RKO (cell line): ENCODE measurements at regions not wholly inside any gene's neighbourhood (a gene's known extent, or its start where the extent isn't known, plus 50 kb on each side); places are given as distances from the start of the nearest gene placed in this dataset.
"Not testable (repeated sequence)": the region's sequence is repeated elsewhere in the genome, so short reads cannot be mapped to it uniquely, and the experiment has no call there.

Source experiments
- DNase-seq: peaks from one replicate; pipeline ENCODE4 v3.0.0-alpha.2; 2016; ENCODE audit warnings: low spot score

GRCh38 chr7:1300206-1300605 lies 67.5 kb downstream of the UNCX start:
- no peak for DNase-seq

DNA sequence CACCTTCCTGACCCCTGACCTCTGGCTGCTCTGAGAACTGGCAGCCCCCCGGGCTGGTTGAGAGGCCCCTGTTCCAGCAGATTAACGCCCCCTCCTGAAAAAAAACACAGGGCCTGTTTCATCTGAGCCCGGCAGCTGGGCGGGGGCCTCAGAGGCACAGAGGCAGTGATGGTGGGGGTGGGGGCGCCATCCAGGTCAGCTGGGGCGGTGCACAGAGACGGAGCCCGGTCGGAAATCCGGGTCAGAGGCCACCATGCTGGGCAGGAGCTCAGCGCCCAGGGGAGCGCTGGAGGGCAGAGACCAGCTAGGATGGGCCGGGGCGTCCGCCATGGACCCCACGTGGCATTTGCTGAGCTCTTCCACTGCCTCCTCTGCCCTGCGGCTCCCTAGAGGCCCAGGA lies 68.0 kb downstream of the UNCX start:
- no peak for DNase-seq

DNA sequence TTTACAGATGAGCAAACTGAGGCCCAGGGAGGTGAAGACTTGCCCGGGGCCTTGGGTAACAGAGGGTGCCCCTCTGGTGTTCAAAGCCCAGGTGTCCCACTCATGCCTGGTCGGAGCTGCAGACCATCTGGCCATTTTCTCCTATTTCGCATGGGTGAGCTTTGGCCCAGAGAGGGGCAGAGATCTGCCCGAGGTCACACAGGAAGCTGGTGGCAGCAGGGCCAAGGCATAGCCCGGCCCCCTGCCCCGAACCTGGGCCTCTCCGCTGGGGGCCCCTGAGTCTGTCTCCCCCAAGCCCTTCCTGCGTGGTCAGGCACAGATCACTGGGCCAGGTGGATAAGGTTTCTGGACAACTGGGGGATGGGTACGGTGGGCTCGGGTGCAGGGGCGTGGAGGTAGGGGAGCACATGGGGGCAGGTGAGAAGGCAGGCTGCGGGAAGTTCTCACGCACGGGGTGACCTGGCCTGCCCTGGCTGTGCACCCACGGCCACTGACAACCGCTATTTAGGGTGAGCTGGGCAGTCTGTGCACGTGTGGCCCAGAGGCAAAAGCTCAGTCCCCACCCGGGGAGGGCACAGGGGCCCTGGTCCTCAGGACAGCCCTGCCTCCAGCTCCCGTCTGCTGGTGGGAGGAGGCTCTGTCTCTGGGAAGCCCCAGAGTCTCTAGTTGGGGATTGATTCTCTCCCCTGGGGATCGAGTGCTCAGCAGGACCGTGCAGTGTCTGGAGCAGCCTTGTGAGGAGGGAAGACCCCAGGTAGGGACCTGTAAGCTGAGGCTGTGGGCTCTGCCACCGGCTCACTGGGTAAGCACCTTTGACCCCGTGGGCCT lies 68.6 kb downstream of the UNCX start:
- DNase-seq: no peak

DNA sequence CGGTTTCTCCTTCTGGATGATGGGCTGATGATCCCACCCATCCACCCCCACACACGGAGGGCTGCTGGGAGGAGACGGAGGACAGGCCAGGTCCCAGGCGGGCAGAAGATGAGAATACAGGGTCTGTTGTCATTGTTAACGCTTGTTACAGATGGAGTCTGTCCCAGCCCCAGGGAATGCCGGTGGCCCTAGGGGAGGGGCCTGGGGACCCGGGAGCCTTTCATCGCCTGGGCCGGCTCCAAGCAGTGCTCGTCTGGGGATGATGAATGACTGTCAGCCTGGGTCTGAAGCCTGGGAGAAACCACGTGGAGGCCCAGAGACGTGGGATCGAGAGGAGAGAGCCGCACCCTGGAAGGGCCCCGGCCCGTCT lies 69.2 kb downstream of the UNCX start:
- no peak for DNase-seq

DNA sequence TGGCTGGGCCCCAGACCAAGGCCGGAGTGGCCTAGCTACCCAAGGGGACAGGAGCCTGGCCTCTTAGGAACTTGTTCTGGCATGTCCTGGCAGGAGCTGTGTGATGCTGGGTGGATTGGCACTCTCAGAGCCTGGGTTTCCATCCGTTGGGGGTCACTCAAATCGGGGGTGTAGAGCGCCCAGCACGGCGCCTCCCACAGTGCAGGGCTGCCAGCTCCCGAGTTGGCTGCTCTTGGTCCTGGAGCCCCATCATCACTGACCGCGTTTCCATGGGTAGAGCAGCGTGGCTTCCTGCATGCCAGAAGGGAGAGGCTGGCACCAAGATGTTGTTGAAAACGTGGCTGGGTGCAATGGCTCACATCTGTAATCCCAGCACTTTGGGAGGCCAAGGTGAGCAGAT lies 70.3 kb downstream of the UNCX start:
- no peak for DNase-seq

DNA sequence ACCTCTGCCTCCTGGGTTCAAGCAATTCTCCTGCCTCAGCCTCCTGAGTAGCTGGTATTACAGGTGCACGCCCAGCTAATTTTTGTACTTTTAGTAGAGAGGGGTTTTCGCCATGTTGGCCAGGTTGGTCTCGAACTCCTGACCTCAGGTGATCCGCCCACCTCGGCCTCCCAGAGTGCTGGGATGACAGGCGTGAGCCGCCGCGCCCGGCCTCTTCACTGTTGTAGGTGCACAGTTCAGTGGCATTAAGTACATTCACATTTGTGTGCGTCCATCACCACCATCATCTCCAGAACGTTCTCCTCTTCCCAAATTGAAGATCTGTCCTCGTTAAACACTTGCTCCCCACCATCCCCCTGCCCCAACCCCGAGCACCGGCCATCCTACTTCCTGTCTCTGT lies 71.3 kb downstream of the UNCX start:
- not testable (repeated sequence) for DNase-seq

GRCh38 chr7:1305873-1306272 lies 73.2 kb downstream of the UNCX start:
- no peak for DNase-seq

GRCh38 chr7:1307828-1308227 lies 75.2 kb downstream of the UNCX start:
- no peak for DNase-seq

GRCh38 chr7:1309290-1309689 lies 76.6 kb downstream of the UNCX start:
- no peak for DNase-seq

DNA sequence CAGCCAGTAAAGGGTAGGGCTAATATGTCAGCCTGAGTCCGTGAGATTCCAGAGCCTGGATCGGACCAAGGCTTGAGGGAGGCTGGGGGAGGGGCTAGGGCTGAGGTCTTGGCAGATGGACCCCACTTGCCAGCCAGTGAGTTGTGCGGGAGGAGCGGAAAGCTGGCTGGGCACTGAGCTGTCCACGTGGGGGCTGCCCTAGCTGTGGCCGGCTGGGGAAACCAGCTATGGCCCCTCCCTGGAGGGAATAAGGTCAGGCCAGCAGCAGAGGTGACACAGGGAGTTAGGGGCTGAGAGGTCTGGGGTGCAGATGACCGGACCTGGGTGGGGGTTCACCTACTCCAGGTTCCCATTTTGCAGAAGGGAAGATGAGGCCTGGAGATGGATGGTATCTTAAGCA lies 77.3 kb downstream of the UNCX start:
- no peak for DNase-seq

- no peak for DNase-seq
These were observed 78.3 kb downstream of the UNCX start for GRCh38 chr7:1310936-1311335.

DNA sequence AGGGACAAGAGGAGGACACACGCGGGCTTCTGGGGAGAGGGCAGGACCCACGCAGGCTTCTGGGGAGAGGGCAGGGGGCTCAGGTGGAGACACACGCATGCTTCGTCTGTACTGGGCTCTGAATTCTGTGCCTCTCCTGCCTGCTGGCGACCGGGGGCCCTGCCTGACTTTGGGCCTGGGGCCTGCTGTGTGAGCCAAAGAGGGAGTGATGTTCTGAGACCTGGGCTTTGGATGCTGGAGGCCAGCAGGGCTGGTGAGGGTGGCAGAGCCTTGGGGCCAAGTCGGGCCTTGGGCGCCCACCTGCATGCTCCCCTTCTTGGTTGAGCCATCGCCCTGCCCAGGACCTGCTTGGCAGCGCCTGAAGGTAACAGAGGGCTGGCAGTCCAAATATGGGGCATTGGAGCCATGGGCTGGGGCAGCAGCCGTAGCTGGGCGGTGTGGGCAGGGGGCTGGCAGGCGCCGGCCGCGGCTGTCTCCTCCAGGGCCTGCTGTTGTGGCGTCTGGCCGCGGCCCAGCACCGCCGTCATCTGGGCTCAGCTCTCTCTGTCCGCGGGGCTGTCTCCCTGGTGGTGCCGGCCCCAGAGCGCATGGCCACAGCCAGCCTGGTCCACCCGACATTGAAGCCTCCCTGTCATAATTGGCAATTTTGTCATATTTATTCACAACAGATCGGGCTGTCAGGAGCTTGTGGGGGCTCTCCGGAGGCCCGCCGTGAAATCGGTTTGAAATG lies 78.9 kb downstream of the UNCX start:
- no peak for DNase-seq

DNA sequence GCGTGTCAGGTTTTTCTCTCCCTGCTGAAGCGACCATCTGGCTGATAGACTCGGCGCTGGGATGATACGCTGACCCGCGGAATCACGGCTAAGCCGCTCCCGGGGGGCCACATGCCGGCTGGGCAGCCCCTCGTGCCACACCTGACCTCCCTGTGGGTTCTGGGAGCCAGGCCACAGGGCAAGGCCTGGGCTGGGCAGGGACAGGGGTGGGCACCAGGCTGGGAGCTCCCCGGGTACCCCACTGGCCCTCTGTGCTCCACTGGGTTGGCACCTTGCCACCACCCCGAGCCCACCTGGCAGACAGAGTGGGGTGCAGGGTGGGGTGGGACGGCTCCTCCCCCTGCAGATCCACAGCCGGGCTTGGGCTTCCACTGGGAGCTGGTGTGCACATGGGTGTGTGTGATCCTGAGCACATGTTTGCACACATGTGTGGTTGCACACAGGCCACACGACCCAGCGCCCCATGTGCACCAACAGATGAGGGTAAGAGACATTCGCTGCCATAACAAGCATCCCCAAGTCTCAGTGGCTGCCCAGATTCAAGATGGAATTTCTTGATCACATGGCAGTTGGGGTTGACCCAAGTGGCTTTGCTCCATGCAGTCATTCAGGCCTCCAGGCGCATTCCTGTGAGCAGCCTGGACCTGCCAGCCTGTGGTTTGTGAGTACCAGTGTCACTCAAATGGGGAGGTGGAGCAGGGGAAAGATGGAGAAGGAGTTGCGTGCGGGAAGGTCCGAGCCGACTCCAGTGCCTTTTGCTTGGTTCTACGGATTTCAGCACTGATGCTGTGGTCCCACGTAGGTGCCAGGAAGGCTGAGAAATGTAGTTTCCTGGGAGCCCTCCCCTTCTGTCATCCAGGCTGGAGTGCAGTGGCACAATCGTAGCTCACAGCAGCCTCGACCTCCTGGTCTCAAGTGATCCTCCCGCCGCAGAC lies 79.7 kb downstream of the UNCX start:
- no peak for DNase-seq

GRCh38 chr7:1313613-1314012 lies 80.9 kb downstream of the UNCX start:
- no peak for DNase-seq

DNA sequence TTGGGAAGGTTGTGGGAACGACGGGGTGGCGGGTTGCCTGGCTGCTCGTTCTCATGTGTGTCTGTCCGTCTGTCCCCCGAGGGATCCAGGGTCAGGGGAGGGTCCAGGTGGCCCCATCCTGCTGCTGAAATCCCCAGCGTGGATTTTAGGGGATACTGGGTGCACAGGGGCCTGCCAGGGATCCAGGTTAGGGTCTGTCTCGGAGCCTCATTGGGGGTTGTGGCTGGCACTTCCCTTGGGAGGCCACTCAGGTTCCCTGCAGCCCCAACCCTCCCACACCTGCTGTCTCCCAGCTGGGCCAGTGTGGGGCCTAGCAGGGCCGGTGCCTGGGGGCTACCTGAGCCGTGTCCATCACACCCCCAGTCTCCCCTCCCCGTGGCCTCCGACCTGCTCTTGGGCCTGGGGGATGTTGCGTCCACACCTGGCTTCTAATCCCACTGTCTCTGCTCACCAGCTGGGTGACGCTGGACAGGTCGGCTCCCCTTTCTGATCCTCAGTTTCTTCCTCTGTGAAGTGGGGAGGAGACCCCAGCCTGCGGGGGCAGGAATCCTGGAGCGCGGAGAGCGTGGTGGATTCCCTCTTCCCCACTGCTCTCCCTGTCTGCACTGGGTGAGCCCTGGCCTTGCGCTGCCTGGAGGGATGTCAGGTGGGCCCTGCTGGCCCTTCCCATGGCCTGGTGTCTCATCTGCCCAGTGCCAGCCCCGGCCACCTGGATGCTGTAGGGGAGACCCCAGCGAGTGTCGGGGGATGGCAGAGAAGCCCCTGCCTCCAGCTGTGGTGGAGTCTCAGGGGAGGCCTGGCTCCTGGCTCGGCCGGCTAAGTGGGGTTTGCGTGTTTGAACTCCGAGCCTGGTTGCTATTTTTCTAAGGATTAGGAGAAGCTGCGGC lies 81.6 kb downstream of the UNCX start:
- DNase-seq: no peak

- no peak for DNase-seq
These were observed 82.3 kb downstream of the UNCX start for GRCh38 chr7:1314908-1315450.

- no peak for DNase-seq
These were observed 83.4 kb downstream of the UNCX start for GRCh38 chr7:1316086-1316485.

GRCh38 chr7:1317646-1318045 lies 85.0 kb downstream of the UNCX start:
- no peak for DNase-seq

GRCh38 chr7:1318051-1318450 lies 85.4 kb downstream of the UNCX start:
- no peak for DNase-seq

DNA sequence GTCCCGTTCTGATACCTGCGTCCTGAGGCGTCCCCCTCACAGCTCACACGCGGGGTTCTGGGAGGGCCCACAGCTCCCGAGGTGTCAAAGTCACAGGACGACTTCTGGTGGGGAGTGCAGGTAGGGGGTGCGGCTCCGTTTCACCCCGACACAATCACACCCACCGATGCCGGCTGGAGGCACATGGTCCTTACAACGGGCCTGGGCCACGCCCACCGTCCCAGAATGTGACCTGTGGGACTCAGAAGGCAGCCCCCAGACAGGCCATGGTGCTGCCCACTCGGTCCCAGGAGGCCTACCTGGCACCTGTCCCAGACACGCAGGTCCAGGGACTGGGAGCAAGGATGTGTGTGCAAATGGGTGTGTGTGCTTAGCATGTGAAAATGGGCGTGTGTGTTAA lies 86.0 kb downstream of the UNCX start:
- no peak for DNase-seq

GRCh38 chr7:1320616-1321240 lies 88.1 kb downstream of the UNCX start:
- DNase-seq: no peak
